A673 (cell line): ENCODE measurements at regions not wholly inside any gene's neighbourhood (a gene's known extent, or its start where the extent isn't known, plus 50 kb on each side); places are given as distances from the start of the nearest gene placed in this dataset.

Experiments
- CTCF ChIP-seq: fragments of 300-800, 200-600 bp; sonication (generic); conservative IDR thresholded peaks from 2 replicates; pipeline ENCODE4 v1.5.1; 2017; ENCODE audit warnings: low read depth, mild to moderate bottlenecking, antibody characterized with exemption, low read length, moderate library complexity, mixed read lengths
- EZH2 ChIP-seq: fragments of 200-600 bp; sonication (generic); IDR thresholded peaks from 2 replicates; pipeline ENCODE4 v1.6.1; 2017; ENCODE audit warnings: borderline replicate concordance, low read depth, mild to moderate bottlenecking, mixed read lengths, antibody characterized with exemption, low read length; ENCODE audit not compliant: poor library complexity, severe bottlenecking

- TF ChIP-seq EZH2 (no peak), CTCF (no peak)
Measured at GRCh38 chr7:21013765-21014539, 227.3 kb upstream of the SP8 start.
